Right ventricle myocardium superior (tissue), 1 donor: ENCODE measurements at regions not wholly inside any gene's neighbourhood (a gene's known extent, or its start where the extent isn't known, plus 50 kb on each side); places are given as distances from the start of the nearest gene placed in this dataset.

ENCODE experiments used
- ATAC-seq: fragments of 200-7000 bp; cut with Tn5 transposase; one replicate; pipeline ENCODE4 v1.9.1; 2020; ENCODE audit warnings: mild to moderate bottlenecking; ENCODE audit not compliant: poor library complexity
- DNase-seq: peaks from one replicate; pipeline ENCODE4 v3.0.0-alpha.2; 2020
- intact Hi-C: fragments of 100-400 bp; cut with DNase I; formaldehyde crosslinking; loops from one replicate; pipeline ENCODE4 v1.11.2; 2022
- donor health status: DM: no; HTN: yes; CAD: no; lungs with severe emphysema.

GRCh38 chr1:198856601-198857000 is 217.8 kb downstream of the PTPRC start:
- intact Hi-C loops: no loop called here
- ATAC-seq: no peak
- DNase-seq: no peak

- no peak for ATAC-seq
- intact Hi-C loops: no loop called here
- DNase-seq: no peak
Observed at GRCh38 chr1:198858033-198858432, 219.2 kb downstream of the PTPRC start.

DNA sequence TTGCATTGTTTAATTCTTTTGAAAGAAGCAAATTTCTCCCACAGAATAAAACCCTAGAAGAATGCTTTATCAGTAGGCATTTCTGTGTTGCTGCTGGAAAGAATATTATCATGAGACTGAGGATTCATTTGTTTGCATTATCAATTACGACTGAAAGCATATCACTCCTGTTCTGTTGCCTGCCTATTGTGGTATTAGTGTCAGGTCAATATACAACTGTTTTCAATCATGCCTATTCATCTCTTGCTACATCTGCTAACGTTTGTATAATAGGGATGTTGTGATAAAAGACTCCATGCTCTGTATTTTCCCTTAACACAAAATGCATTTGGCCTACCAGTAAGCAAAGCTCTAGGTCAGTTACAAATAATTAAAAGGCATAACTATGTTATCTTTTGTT is 221.5 kb downstream of the PTPRC start:
- intact Hi-C loops: no loop called here
- DNase-seq (no peak), ATAC-seq (no peak)

DNA sequence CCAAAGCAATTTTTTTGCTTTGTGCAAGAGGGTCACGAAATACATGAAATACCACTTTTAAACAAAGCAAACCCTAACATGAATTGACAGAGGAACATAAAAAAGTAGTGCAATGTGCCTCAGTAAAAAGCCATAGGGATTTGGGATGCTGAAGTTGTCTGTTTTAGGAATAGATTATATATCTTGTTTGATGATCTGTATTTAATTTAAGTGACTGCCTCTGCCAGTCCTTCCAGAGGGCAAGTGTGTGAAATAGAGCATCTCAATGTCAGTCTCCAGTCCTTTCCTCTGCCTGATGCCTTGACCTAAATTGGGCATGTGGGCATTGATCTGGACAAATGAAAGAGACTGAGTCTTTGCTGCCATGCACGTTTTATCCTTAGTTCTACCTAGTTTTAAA is 222.8 kb downstream of the PTPRC start:
- ATAC-seq: no peak
- intact Hi-C loops: no loop called here
- no peak for DNase-seq

DNA sequence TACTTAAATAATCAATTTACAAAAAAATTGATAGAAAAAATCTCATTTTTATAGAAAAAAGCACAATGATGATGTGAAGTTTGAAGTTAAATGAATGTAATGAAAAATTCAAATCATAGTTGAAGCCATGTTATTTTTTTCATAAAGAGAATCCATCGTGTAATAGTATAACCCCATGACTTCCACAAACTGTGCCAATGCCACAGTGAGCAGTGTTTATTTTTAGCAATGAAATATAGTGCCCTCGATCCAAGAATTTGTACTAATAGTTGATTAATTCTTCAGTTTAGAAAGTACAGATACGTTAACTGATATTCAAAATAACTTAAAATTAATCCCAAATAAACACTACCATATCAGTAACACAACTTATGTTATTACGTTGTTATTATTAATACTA is 225.9 kb downstream of the PTPRC start:
- DNase-seq (no peak), ATAC-seq (peak; percentile 84)
- intact Hi-C loops: no loop called here

DNA sequence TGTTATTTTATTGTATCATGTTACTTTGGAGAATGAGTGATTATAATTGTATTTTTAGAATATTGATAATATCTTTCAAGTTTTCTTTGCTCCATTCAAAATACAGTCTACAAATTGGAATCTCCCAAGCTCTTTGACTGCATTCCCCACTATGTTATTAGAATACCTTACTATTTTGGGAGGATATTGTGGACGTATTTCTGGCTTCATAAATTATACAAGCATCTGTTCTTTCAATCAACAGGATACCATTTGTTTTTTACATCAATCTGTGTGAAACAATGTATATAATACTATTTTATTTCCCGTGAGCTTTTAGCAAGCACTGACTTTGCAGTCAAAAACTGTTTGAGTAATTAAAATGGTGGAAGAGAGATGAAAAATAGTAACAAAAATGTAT is 226.5 kb downstream of the PTPRC start:
- no peak for DNase-seq

DNA sequence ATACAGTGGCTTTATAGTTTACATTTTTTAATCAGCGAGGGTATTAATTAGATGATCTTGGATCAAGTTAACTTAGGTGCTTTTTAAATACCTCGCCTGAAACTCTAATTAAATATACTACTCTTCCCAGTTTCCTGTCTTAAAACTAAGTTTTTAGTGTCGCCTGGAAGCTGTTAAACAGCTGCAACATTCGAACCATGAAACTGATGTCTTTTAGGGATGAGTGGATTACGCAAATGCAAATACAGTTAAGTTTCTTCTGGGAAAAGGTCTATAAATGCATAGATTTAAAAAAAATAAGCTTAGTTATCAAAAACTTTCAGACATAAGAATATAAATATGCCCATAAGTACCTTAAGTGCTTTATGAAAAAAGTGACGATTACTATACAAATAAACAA is 228.3 kb downstream of the PTPRC start:
- ATAC-seq (no peak), DNase-seq (no peak)
- intact Hi-C loops: no loop called here

More for the DNA sequence above, 226.5 kb downstream of the PTPRC start:
- ATAC-seq: peak; percentile 48
- intact Hi-C loops: no loop called here

DNA sequence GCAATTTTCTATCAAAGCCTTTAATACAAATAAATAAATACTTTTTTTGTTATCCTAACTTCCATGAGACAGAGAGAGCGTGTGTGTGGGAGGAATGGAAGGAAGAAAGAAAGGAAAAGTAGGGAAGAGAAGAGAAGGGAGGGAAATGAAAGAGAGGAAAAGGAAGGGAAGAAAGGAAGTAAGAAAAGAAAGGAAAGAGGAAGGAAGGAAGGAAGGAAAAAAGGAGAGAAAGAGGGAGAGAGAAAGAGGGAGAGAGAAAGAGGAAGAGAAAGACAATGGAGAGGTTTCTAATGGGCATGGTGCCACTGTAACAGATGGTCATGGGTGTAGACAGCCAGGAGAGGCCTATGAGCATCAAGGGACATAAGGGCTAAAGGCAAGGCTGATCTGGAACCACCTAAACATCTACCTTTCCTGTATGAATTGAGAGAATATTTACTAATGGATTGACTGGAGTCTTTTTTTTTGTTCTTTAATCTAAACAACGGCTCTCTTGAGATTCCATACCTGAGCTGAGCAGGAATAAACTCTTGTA is 234.9 kb downstream of the PTPRC start:
- DNase-seq (no peak), ATAC-seq (no peak)
- intact Hi-C loops: no loop called here

GRCh38 chr1:198876371-198876871 is 237.6 kb downstream of the PTPRC start:
- ATAC-seq: no peak
- DNase-seq: no peak
- intact Hi-C loops: no loop called here

- no peak for DNase-seq
- no peak for ATAC-seq
- intact Hi-C loops: no loop called here
Observed at GRCh38 chr1:198878566-198878965, 239.7 kb downstream of the PTPRC start.

GRCh38 chr1:198879711-198880306 is 241.0 kb downstream of the PTPRC start:
- ATAC-seq: no peak
- no peak for DNase-seq
- intact Hi-C loops: no loop called here

- ATAC-seq (no peak), DNase-seq (no peak)
- intact Hi-C loops: no loop called here
Observed at GRCh38 chr1:198880397-198880796, 241.6 kb downstream of the PTPRC start.

- ATAC-seq (no peak), DNase-seq (peak; percentile 15)
- intact Hi-C loops: no loop called here
Observed at GRCh38 chr1:198880818-198881597, 242.2 kb downstream of the PTPRC start.

DNA sequence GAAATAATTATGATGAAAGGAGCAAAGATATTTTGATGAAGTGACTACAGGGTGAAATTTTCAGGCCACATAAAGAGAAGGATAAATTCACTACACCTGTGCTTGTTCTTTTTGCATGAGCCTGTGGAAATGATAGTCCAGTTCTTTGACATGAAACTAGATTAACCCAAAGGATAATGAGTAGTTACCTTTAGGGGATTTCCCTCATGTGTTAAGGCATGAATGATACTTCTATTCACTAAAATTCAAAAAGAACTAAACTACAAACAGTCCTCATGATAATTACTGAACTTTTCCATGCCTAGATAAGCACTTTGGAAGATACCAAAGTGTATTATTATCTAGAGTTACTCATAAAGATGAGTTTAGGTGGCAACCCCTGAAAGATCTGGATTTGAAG is 244.3 kb downstream of the PTPRC start:
- no peak for ATAC-seq
- DNase-seq: no peak
- intact Hi-C loops: no loop called here

DNA sequence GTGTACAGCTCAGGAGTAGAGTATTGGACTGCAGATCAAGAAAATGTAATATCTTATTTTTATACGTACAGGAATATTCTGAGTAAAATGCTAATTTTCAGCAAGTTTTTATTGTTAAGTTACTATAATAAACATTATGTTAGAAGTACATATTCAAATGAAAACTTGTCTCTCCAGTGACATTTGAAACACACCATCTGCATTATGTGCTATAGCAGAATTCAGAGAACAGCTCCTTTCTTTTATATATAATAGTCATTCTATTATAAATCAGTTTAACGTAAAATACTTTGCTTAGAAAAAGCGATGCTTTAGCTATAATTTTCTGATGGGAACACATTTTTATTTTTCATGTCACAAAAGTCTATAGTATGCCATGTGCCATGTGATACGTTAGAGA is 249.0 kb downstream of the PTPRC start:
- DNase-seq: no peak
- intact Hi-C loops: no loop called here
- no peak for ATAC-seq

DNA sequence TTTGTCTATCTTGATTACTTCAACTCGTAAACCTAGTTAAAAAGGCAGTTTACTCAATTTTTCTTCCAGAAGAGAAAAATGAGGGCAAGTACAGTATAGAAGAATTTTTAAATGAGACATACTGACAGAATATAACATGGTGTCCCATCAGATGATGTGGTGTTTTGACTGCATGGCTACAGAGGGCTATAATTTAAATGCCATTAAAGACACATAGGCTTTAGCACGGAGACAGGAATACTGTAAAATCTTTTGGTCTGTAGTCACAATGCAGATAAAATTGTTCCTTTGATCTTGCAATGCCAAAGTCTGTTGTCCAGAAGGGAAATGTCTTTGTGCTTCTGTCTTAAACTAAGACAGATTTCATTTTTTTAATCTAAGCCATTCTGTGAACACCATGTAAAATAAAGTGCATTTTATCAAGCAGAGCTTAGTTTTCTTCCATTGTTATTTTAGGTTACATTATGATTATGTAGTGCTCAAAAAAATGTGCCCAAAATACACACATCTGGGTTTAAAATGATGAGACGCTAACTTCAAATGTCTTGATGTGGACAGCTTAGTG is 249.6 kb downstream of the PTPRC start:
- ATAC-seq (no peak), DNase-seq (no peak)
- intact Hi-C loops: no loop called here

GRCh38 chr1:198889101-198889500 is 250.3 kb downstream of the PTPRC start:
- ATAC-seq: no peak
- intact Hi-C loops: no loop called here

DNA sequence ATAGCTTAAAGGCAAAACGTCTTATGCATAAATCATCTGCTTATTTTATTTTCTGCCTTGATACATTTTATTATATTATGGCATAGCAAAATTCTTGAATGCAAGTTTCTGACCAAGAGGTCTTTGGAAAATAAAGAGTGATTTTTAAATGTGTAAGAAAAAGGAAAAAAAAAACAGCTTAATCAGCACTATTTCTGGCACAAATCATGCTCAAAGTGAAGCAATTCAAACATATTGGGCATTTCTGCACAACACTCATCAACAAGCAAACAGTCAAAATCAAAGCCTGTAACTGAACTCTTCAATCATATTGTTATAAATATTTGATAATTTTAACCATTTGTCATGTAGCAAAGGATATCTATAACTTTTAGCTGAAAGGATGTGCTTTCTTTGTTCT is 250.9 kb downstream of the PTPRC start:
- ATAC-seq (no peak), DNase-seq (no peak)
- intact Hi-C loops: no loop called here

More at GRCh38 chr1:198889101-198889500, 250.3 kb downstream of the PTPRC start:
- no peak for DNase-seq

DNA sequence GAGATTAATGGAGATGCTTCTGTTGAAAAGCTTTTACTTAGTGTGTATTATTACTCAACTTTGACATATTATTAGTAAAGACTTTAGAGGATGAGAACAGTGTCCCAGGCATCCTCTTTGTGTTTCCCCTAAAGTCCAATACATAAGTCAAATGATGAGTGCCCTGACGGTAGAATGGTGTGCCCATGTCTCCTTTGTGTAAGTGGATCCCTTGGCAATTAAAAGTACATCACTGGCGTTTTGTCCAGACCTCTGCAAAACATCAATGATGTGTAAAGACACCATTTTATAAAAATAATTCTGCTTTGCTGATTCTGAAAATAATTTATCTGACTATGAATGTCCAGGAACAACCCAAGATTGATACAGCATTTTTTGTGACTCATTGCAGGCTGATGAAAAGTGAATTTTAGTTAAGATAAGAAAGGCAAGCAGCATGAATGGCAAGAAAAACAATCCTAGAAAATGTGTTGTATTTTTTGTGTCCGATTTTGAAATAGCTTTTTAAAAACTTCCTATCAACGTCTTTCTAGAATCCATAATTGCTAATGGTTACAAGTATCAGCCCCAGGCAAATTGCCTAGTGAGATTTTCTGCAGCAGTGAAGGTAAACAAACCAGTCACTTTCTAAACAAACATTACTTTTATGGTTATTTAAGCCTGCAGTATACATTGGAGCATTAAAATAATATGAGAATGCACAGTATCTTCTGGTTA is 251.5 kb downstream of the PTPRC start:
- ATAC-seq (no peak), DNase-seq (no peak)
- intact Hi-C loops: no loop called here
